OCI-LY3 (cell line): ENCODE measurements at regions not wholly inside any gene's neighbourhood (a gene's known extent, or its start where the extent isn't known, plus 50 kb on each side); places are given as distances from the start of the nearest gene placed in this dataset.

Experiments used
- CTCF ChIP-seq: fragments of 200-600, 300-600 bp; sonication (generic); IDR thresholded peaks from 2 replicates; pipeline ENCODE4 v1.5.1; 2014; ENCODE audit warnings: antibody characterized with exemption, low read length, low read depth
- EZH2phosphoT487 ChIP-seq: fragments of 200-600 bp; shearing (Covaris generic); IDR thresholded peaks from 2 replicates; pipeline ENCODE4 v1.6.1; 2018; ENCODE audit warnings: antibody characterized with exemption, mixed run types, low read depth

GRCh38 chr18:8514409-8514808 lies 94.8 kb upstream of the RAB12 start:
- TF ChIP-seq CTCF (no peak), EZH2phosphoT487 (no peak)
